B cell (primary cell): ENCODE measurements at regions not wholly inside any gene's neighbourhood (a gene's known extent, or its start where the extent isn't known, plus 50 kb on each side); places are given as distances from the start of the nearest gene placed in this dataset.
"Not testable (repeated sequence)": the region's sequence is repeated elsewhere in the genome, so short reads cannot be mapped to it uniquely, and the experiment has no call there.

Source experiments
- ATAC-seq: fragments of 200-7000 bp; cut with Tn5 transposase; one replicate; pipeline ENCODE4 v1.10.0; 2021; ENCODE audit warnings: low read depth, mild to moderate bottlenecking, moderate number of reproducible peaks, moderate library complexity
- CTCF ChIA-PET: fragments of 350-600 bp; sonication (Branson Sonifier 250); formaldehyde crosslinking; loops from one replicate; lab custom pipeline; 2021; ENCODE audit warnings: antibody characterized with exemption, inconsistent platforms; lab: Charles Lee
- POLR2A ChIA-PET: fragments of 350-600 bp; sonication (Branson Sonifier 250); formaldehyde crosslinking; loops from one replicate; lab custom pipeline; 2021; ENCODE audit warnings: antibody characterized with exemption; lab: Charles Lee
- DNase-seq: peaks from one replicate; pipeline ENCODE4 v3.0.0; 2013
- H2AFZ ChIP-seq: 2 replicates; pipeline ENCODE4 v1.6.1; 2012; ENCODE audit warnings: mild to moderate bottlenecking, low read depth, low read length; ENCODE audit not compliant: insufficient read depth, poor library complexity, severe bottlenecking
- H3K27ac ChIP-seq, 2 donors: 1 replicate in 1 of 2; 2 replicates in 1 of 2; pipeline ENCODE4 v1.5.1; 2012 to 2013; ENCODE audit warnings: low read length in 2 of 2, mild to moderate bottlenecking in 2 of 2, moderate library complexity in 1 of 2
- H3K27me3 ChIP-seq, 4 experiments: fragments of 200-600 bp in 1 of 4; sonication (generic) in 1 of 4; replicated peaks in 1 of 4; 1 replicate in 2 of 4; 2 replicates in 2 of 4; pipeline versions ENCODE4 v1.6.1 to v1.7.0; 2013 to 2016; ENCODE audit warnings: low read length in 3 of 4, mild to moderate bottlenecking in 2 of 4, mixed read lengths in 1 of 4, moderate library complexity in 1 of 4; ENCODE audit not compliant: insufficient read depth in 4 of 4, control insufficient read depth in 3 of 4; ENCODE audit errors: control extremely low read depth in 1 of 4
- H3K36me3 ChIP-seq, 2 experiments: replicated peaks in 1 of 2; 1 replicate in 1 of 2; 2 replicates in 1 of 2; pipeline versions ENCODE4 v1.6.1 to v1.7.1; 2013; ENCODE audit warnings: low read length in 1 of 2; ENCODE audit not compliant: insufficient read depth in 2 of 2, control insufficient read depth in 1 of 2; ENCODE audit errors: control extremely low read depth in 1 of 2, extremely low read depth in 1 of 2
- H3K4me1 ChIP-seq, 2 donors: fragments of 200-600 bp in 1 of 2; sonication (generic) in 1 of 2; 1 replicate in 1 of 2; 2 replicates in 1 of 2; pipeline versions ENCODE4 v1.5.1 to v1.6.1; 2013 to 2017; ENCODE audit warnings: low read length in 2 of 2; ENCODE audit not compliant: control insufficient read depth in 2 of 2, insufficient read depth in 2 of 2
- H3K4me2 ChIP-seq: replicated peaks from 2 replicates; pipeline ENCODE3; 2012; ENCODE audit warnings: mild to moderate bottlenecking, low read depth, low read length; ENCODE audit not compliant: poor library complexity, severe bottlenecking
- H3K4me3 ChIP-seq, 5 experiments: fragments of 200-600 bp in 1 of 5; sonication (generic) in 1 of 5; 1 replicate in 3 of 5; 2 replicates in 2 of 5; pipeline versions ENCODE4 v1.5.1 to v1.7.0; 2011 to 2016; ENCODE audit warnings: low read length in 4 of 5, mild to moderate bottlenecking in 4 of 5, low read depth in 2 of 5, control low read depth in 1 of 5, moderate library complexity in 1 of 5; ENCODE audit not compliant: insufficient read depth in 1 of 5; ENCODE audit errors: control extremely low read depth in 1 of 5, extremely low read depth in 1 of 5
- H3K79me2 ChIP-seq: fragments of 200-600 bp; sonication (generic); one replicate; pipeline ENCODE4 v1.6.0; 2016; ENCODE audit warnings: low read length; ENCODE audit not compliant: control insufficient read depth, insufficient read depth
- H3K9ac ChIP-seq: fragments of 200-600 bp; sonication (generic); 2 replicates; pipeline ENCODE4 v1.6.1; 2017; ENCODE audit warnings: mild to moderate bottlenecking, low read length, moderate library complexity
- H3K9me3 ChIP-seq, 3 donors: one replicate each; pipeline versions ENCODE4 v1.6.1 to v1.7.1; 2013; ENCODE audit warnings: low read length in 2 of 3; ENCODE audit not compliant: control insufficient read depth in 2 of 3, insufficient read depth in 1 of 3; ENCODE audit errors: control extremely low read depth in 1 of 3
- H4K20me1 ChIP-seq: 2 replicates; pipeline ENCODE4 v1.6.0; 2012; ENCODE audit warnings: mild to moderate bottlenecking, low read length; ENCODE audit not compliant: insufficient read depth, control insufficient read depth, poor library complexity, severe bottlenecking
- H3K27ac Mint-ChIP-seq: one replicate; pipeline ENCODE4 v1.8.0; 2021; ENCODE audit warnings: mixed read lengths
- H3K27me3 Mint-ChIP-seq: one replicate; pipeline ENCODE4 v1.8.0; 2021; ENCODE audit warnings: mixed read lengths
- H3K4me1 Mint-ChIP-seq: one replicate; pipeline ENCODE4 v1.8.0; 2021; ENCODE audit warnings: mixed read lengths
- H3K4me3 Mint-ChIP-seq: one replicate; pipeline ENCODE4 v1.8.0; 2021; ENCODE audit warnings: mixed read lengths
- H3K9me3 Mint-ChIP-seq: one replicate; pipeline ENCODE4 v1.8.0; 2022; ENCODE audit warnings: mixed read lengths; ENCODE audit not compliant: insufficient read depth
- EZH2 ChIP-seq: IDR thresholded peaks from 2 replicates; pipeline ENCODE4 v1.6.1; 2012; ENCODE audit warnings: borderline replicate concordance, low read depth, mild to moderate bottlenecking, moderate library complexity, low read length; ENCODE audit not compliant: insufficient read depth, poor library complexity, severe bottlenecking
- WGBS: methylation state at CpG from one replicate; pipeline ENCODE4 v1.1.5; 2013; ENCODE audit warnings: missing lambda C conversion rate; ENCODE audit not compliant: insufficient coverage; 5-methylcytosine and 5-hydroxymethylcytosine counted together
- intact Hi-C: fragments of 100-400 bp; cut with micrococcal nuclease; formaldehyde crosslinking; loops from one replicate; pipeline ENCODE4 v1.10.0; 2022
- TF ChIP-seq, protein P1 (sequence below): fragments of 200-600 bp; IDR thresholded peaks from one replicate; pipeline ENCODE4 v1.8.0; 2022; ENCODE audit warnings: antibody characterized with exemption, mild to moderate bottlenecking

DNA sequence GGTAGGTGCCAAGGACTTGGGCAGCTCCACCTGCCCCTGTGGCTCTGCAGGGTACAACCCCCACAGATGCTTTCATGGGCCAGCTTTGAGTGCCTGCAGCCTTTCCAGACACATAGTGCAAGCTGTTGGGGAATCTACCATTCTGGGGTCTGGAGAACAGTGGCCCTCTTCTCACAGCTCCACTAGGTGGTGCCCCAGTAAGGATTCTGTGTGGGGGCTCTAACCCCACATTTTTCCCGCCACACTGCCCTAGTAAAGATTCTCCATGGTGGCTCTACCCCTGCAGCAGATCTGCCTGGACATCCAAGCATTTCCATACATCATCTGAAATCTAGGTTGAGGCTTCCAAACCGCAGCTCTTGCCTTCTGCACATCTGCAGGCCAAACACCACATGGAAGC lies 149.7 kb upstream of the FNDC3A start:
- no peaks in the 10 kb centered on the region for H4K20me1 ChIP-seq
- no peak overlapping the region for H3K4me3 ChIP-seq
- TF ChIP-seq EZH2 = no peak
- TF ChIP-seq, protein P1, sequence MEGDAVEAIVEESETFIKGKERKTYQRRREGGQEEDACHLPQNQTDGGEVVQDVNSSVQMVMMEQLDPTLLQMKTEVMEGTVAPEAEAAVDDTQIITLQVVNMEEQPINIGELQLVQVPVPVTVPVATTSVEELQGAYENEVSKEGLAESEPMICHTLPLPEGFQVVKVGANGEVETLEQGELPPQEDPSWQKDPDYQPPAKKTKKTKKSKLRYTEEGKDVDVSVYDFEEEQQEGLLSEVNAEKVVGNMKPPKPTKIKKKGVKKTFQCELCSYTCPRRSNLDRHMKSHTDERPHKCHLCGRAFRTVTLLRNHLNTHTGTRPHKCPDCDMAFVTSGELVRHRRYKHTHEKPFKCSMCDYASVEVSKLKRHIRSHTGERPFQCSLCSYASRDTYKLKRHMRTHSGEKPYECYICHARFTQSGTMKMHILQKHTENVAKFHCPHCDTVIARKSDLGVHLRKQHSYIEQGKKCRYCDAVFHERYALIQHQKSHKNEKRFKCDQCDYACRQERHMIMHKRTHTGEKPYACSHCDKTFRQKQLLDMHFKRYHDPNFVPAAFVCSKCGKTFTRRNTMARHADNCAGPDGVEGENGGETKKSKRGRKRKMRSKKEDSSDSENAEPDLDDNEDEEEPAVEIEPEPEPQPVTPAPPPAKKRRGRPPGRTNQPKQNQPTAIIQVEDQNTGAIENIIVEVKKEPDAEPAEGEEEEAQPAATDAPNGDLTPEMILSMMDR = no peak
- peaks cover 2 to 18% (median 8%) of the 10 kb centered on the region in 3 donors for H3K9me3 ChIP-seq
- Mint-ChIP-seq H3K27ac (no peak overlapping the region), H3K9me3 (peaks cover 8% of the 10 kb centered on the region), H3K4me1 (peaks cover 15% of the 10 kb centered on the region), H3K4me3 (no peak overlapping the region), H3K27me3 (peaks cover 3% of the 10 kb centered on the region)
- H3K4me1 ChIP-seq = peaks cover 12 to 16% of the 10 kb centered on the region in 2 donors
- ChIA-PET CTCF (no interaction called here), POLR2A (no interaction called here)
- peaks cover 0 to 16% (median 0%) of the 10 kb centered on the region in 4 experiments for H3K27me3 ChIP-seq
- no peaks in the 10 kb centered on the region for H3K79me2 ChIP-seq
- no peaks in the 10 kb centered on the region for H3K36me3 ChIP-seq
- intact Hi-C loops = no loop called here
- H3K4me2 ChIP-seq = no peak overlapping the region
- 100% methylated on average over 2 of the region's 2 CpGs for WGBS
- H2AFZ ChIP-seq = no peak overlapping the region
- ATAC-seq = no peak
- no peak for DNase-seq
- H3K27ac ChIP-seq = no peak overlapping the region
- no peak overlapping the region for H3K9ac ChIP-seq

DNA sequence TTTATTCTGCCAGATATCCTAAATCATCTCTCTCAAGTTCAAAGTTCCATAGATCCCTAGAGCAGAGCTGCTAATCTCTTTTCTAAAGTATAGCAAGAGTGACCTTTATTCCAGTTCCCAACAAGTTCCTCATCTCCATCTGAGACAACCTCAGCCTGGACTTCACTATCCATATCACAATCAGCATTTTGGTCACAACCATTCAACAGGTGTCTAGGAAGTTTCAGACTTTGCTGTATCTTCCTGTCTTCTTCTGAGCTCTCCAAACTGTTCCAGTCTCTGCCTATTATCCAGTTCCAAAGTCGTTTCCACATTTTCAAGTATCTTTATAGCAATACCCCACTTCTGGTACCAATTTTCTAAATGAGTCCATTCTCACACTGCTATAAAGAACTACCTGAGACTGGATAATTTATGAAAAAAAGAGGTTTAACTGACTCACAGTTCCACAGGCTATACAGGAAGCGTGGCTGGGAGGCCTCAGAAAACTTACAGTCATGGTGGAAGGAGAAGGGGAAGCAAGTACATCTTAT lies 148.7 kb upstream of the FNDC3A start:
- H2AFZ ChIP-seq, H3K27ac Mint-ChIP-seq, H3K9ac ChIP-seq, H3K36me3 ChIP-seq, H3K27ac ChIP-seq, H4K20me1 ChIP-seq, POLR2A ChIA-PET, H3K4me2 ChIP-seq, H3K4me3 Mint-ChIP-seq, ATAC-seq, H3K4me3 ChIP-seq, H3K9me3 Mint-ChIP-seq, H3K79me2 ChIP-seq, intact Hi-C loops, H3K27me3 Mint-ChIP-seq, CTCF ChIA-PET, DNase-seq: not testable (repeated sequence)
- WGBS = no CpG with 5 or more reads among the region's 2 CpGs
- Histone ChIP-seq H3K4me1 (peaks cover 12 to 16% of the 10 kb centered on the region in 2 donors), H3K9me3 (peaks cover 2 to 19% (median 8%) of the 10 kb centered on the region in 3 donors), H3K27me3 (peaks cover 0 to 16% (median 0%) of the 10 kb centered on the region in 4 experiments)
- peaks cover 15% of the 10 kb centered on the region for H3K4me1 Mint-ChIP-seq
